ENCODE measurements at regions not wholly inside any gene's neighbourhood (a gene's known extent, or its start where the extent isn't known, plus 50 kb on each side); places are given as distances from the start of the nearest gene placed in this dataset.

DNA sequence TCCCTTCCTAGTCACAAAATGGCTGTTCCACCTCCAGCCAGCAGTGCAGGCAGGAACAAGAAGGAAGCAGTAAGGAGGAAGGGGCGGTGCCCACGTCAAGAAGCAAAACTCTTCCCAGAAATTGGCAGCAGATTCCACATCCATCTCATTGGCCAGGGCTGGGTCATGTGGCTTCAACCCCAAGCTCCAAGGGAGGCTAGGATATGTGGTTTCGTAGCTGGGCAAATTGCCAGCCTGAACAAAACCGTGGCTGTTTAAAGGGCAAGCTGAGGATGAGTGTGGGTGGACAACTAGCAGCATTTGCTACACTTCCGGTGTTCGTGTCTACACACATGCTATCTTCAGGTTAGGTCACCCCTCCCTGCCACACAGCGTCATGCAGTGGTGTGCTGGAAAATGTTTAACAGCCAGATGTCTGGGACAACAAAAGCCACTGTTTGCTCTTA is 92.1 kb upstream of the MAP1B start:
- intact Hi-C loops (cut with DNase I, micrococcal nuclease): no loop called here
- POLR2A ChIA-PET: no interaction called here
- H3K4me3 Mint-ChIP-seq: no peak overlapping the region

DNA sequence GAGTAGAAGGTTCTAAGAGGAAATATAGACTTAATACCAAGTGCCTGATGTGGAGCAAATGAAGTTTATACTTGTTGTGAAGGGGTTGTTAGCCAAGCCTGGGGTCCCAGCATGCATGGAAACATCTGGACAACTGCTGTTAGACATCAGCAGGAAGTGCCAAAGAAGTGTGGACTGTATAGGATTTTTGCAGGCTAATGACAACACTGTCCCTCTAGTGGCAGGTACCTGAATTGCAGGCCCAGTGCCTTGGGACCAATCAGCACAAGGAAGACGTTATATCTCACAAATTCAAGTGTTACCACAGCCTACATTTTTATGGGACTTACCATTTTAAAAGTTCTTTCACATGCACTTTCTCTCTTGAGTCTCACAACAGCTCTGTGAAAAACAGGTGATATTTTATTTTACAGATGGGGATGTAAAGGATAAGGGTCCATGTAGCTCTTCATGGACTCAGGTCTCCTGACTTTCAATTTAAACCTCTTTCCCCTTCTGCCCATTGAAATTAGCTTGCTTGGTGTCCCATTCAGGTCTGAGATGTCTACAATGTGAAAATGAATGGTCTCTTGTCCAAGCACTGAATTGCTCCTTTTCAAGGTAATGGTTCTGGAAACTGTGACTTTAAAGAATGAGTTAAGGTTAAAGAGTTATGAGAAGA is 89.0 kb upstream of the MAP1B start:
- no peaks in the 10 kb centered on the region for H3K9me3 Mint-ChIP-seq (ENCODE audit: low read depth)
- peaks cover 30% of the 10 kb centered on the region for H3K27me3 Mint-ChIP-seq
- peaks cover 5% of the 10 kb centered on the region for H3K4me1 Mint-ChIP-seq
- ChIA-PET CTCF (interaction anchor here (0.6 to 3.3 kb wide), 13 partner anchors 9 to 321 kb away, joined by 3 to 10 read pairs (median 3); no protein-coding TSS in a partner anchor), POLR2A (no interaction called here)
- no peak overlapping the region for H3K4me3 Mint-ChIP-seq
- H3K36me3 Mint-ChIP-seq (ENCODE audit: low read depth): no peaks in the 10 kb centered on the region
- DNase-seq: peak; percentile 81
- intact Hi-C loops (cut with DNase I, micrococcal nuclease): loop anchor here (1.0 kb wide), 1 partner anchor 235 kb away; no protein-coding TSS in a partner anchor
- ATAC-seq: peak; percentile 55
- H3K27ac Mint-ChIP-seq: no peak overlapping the region

More for the DNA sequence above, 92.1 kb upstream of the MAP1B start:
- CTCF ChIA-PET: interaction anchor here (1.2 kb wide), 1 partner anchor 12 kb away, joined by 5 read pairs; no protein-coding TSS in a partner anchor
- Mint-ChIP-seq H3K9me3 (ENCODE audit: low read depth) (no peaks in the 10 kb centered on the region), H3K4me1 (peaks cover 5% of the 10 kb centered on the region), H3K27me3 (peaks cover 27% of the 10 kb centered on the region), H3K36me3 (ENCODE audit: low read depth) (no peaks in the 10 kb centered on the region), H3K27ac (no peak overlapping the region)
- DNase-seq (peak; percentile 40), ATAC-seq (peak; percentile 55)

DNA sequence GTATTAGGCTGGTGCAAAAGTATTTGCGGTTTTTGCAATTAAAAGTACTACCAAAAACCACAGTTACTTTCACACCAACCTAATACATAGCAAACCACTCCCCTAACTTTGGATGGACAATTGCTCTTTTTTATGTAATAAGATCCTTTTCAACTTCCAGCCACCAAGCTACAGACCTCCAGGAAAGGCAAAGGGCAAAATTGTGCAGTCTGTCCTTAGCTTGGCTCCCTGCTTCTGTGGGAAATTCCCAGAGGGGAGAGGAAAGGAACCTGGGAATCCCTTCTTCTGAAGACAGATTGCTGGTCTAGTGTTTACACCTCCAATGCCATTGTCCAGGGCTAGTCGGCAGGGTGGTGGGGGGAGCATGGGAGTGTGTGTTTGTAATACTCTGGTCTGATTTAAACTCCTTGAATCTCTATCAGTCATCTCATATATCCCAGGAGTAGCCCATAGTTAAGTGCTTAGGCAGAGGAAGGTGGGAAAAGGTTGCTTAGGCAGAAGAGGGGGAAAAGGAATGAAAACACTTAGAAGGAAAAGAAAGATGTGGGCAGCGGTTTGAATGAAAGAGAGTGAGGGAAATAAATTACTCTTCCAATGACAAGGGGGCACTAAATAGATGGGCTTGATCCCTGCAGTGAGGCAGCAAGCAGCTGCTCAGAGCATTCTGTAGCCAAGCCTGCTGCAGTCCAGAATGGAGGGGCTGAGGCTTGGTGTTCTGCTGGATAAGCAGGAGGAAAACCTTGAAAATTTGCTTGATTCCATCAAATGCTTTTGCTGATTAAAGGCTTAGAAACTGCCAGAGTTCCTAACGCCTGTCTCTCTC is 86.9 kb upstream of the MAP1B start:
- intact Hi-C loops (cut with DNase I, micrococcal nuclease): no loop called here
- Mint-ChIP-seq H3K9me3 (ENCODE audit: low read depth) (peaks cover 2% of the 10 kb centered on the region), H3K27ac (no peak overlapping the region), H3K4me3 (no peak overlapping the region), H3K36me3 (ENCODE audit: low read depth) (no peaks in the 10 kb centered on the region), H3K27me3 (peaks cover 27% of the 10 kb centered on the region), H3K4me1 (peaks cover under 1% of the 10 kb centered on the region)
- ATAC-seq (no peak), DNase-seq (no peak)
- ChIA-PET CTCF (interaction anchor here (1.1 to 3.3 kb wide), 2 partner anchors 146 to 237 kb away, joined by 4 to 10 read pairs; no protein-coding TSS in a partner anchor), POLR2A (no interaction called here)

DNA sequence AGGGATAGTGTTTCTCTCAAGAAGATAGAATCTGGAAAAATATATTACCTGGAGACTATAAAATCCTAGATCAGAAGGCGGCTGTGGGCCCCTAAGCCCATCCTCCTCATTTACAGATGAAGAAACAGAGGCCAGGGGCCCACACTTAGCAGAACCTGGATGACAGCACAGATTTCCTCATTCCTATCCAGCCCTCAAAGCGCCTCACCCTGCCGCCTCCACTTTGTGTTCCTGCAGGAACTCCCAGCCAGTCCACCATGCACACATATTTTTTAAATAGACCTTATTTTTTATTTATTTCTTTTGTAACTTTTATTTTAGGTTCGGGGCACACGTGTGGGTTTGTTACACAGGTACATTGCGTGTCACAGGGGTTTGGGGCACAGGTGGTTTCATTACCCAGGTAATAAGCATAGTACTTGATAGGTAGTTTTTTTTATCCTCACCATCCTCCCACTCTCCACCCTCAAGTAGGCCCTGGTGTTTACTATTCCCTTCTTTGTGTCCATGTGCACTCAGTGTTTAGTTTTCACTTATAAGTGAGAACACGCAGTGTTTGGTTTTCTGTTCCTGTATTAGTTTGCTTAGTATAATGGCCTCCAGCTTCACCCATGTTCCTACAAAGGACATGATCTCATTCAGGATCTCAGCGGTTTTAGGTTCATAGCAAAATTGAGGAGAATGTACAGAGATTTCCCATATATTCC is 85.5 kb upstream of the MAP1B start:
- H3K4me3 Mint-ChIP-seq: no peak overlapping the region
- DNase-seq: no peak
- POLR2A ChIA-PET: no interaction called here
- H3K4me1 Mint-ChIP-seq: no peaks in the 10 kb centered on the region
- peaks cover 2% of the 10 kb centered on the region for H3K9me3 Mint-ChIP-seq (ENCODE audit: low read depth)
- CTCF ChIA-PET: interaction anchor here (0.7 kb wide), 1 partner anchor 345 kb away, joined by 3 read pairs; no protein-coding TSS in a partner anchor
- peaks cover 26% of the 10 kb centered on the region for H3K27me3 Mint-ChIP-seq
- no peaks in the 10 kb centered on the region for H3K36me3 Mint-ChIP-seq (ENCODE audit: low read depth)
- ATAC-seq: no peak
- intact Hi-C loops (cut with DNase I, micrococcal nuclease): no loop called here
- no peak overlapping the region for H3K27ac Mint-ChIP-seq

DNA sequence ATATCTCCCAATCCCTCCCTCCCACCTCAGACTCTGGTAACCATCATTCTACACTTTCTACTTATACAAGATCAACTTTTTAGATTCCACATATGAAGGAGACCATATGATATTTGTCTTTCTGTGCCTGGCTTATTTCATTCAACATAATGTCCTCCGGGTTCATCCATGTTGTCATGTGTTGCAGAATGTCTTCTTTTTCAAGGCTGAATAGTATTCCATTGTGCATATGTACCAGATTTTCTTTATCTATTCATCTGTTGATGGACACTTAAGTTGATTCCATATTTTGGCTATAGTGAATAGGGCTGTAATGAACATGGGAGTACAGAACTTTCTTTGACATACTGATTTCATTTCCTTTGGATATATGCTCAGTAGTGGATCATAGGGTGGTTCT is 78.9 kb upstream of the MAP1B start:
- peaks cover 3% of the 10 kb centered on the region for H3K9me3 Mint-ChIP-seq (ENCODE audit: low read depth)
- ChIA-PET POLR2A (no interaction called here), CTCF (interaction anchor here (0.7 to 1.7 kb wide), 3 partner anchors 10 to 36 kb away, joined by 3 to 5 read pairs (median 3); no protein-coding TSS in a partner anchor)
- no peak overlapping the region for H3K4me3 Mint-ChIP-seq
- intact Hi-C loops (cut with DNase I, micrococcal nuclease): no loop called here
- DNase-seq (no peak), ATAC-seq (no peak)
- no peaks in the 10 kb centered on the region for H3K36me3 Mint-ChIP-seq (ENCODE audit: low read depth)
- H3K4me1 Mint-ChIP-seq: no peaks in the 10 kb centered on the region
- peaks cover 21% of the 10 kb centered on the region for H3K27me3 Mint-ChIP-seq
- no peak overlapping the region for H3K27ac Mint-ChIP-seq

DNA sequence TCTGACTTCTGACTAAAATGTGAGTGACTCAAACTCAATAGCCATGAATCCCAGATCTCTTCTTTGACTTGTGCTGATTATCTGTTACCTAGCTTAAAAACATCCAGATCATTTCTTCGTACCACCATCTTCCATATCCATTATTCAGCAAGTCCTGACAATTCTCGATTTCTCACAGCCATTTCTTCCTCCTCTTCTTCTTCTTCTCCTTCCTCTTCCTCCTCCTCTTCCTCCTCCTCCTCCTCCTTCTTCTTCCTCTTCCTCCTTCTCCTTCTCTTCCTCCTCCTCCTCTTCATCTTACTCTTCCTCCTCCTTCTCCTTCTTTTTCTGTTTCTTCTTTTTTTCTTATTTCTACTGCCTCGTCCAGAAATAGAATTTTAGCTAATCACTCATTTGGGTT is 77.0 kb upstream of the MAP1B start:
- Mint-ChIP-seq H3K4me1 (no peaks in the 10 kb centered on the region), H3K36me3 (ENCODE audit: low read depth) (no peaks in the 10 kb centered on the region), H3K27me3 (peaks cover 21% of the 10 kb centered on the region), H3K27ac (no peak overlapping the region), H3K9me3 (ENCODE audit: low read depth) (peaks cover 1% of the 10 kb centered on the region), H3K4me3 (no peak overlapping the region)
- POLR2A ChIA-PET: no interaction called here
- intact Hi-C loops (cut with DNase I, micrococcal nuclease): no loop called here
- DNase-seq: no peak
- no peak for ATAC-seq
- CTCF ChIA-PET: interaction anchor here (0.7 to 1.2 kb wide), 2 partner anchors 12 to 48 kb away, joined by 4 to 6 read pairs; no protein-coding TSS in a partner anchor

DNA sequence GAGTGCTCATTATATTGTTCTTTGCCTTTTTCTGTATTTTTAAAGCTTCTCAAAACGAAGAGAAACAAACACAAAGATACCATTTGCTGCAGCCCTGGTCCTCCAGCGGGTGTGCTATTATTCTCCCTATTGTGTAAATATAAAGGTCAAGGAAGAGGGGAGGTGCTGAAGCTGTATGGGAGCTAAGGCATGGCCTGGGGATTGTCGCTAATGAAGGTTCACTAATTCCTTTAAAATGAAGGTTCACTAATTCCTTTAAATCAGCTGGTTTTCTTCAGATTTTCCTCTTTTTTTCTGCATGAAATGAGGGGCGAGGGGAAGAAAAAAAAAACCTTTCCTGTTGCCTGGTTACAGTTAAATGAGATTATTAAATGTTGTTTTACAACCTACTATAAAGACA is 74.5 kb upstream of the MAP1B start:
- intact Hi-C loops (cut with DNase I, micrococcal nuclease): no loop called here
- H3K4me3 Mint-ChIP-seq: no peak overlapping the region
- H3K36me3 Mint-ChIP-seq (ENCODE audit: low read depth): no peaks in the 10 kb centered on the region
- H3K27ac Mint-ChIP-seq: no peak overlapping the region
- DNase-seq: no peak
- H3K4me1 Mint-ChIP-seq: no peaks in the 10 kb centered on the region
- H3K9me3 Mint-ChIP-seq (ENCODE audit: low read depth): peaks cover 1% of the 10 kb centered on the region
- POLR2A ChIA-PET: interaction anchor here (0.7 kb wide), 1 partner anchor 457 kb away, joined by 6 read pairs; no protein-coding TSS in a partner anchor
- ATAC-seq: no peak
- H3K27me3 Mint-ChIP-seq: peaks cover 23% of the 10 kb centered on the region
- CTCF ChIA-PET: interaction anchor here (1.7 kb wide), 1 partner anchor 14 kb away, joined by 7 read pairs; no protein-coding TSS in a partner anchor

DNA sequence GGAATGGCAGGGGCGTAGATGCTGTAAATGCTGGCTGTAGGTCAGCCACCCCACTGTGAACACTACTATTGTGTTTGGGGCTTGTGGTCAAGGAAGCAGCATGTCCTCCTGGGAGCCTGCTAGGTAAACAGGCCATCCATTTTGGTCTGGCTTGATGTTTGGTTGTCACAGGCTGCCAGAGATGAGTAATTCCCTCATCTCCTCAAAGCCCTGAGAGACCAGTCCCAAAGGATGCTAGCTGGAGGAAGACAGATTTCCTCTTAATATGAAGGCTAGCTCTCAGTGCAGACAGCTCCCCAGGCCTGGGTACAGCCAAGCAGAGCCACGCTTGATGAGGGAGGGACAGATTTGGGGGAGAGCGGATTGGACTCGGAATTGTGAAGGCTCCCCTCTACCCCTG is 72.5 kb upstream of the MAP1B start:
- intact Hi-C loops (cut with DNase I, micrococcal nuclease): no loop called here

DNA sequence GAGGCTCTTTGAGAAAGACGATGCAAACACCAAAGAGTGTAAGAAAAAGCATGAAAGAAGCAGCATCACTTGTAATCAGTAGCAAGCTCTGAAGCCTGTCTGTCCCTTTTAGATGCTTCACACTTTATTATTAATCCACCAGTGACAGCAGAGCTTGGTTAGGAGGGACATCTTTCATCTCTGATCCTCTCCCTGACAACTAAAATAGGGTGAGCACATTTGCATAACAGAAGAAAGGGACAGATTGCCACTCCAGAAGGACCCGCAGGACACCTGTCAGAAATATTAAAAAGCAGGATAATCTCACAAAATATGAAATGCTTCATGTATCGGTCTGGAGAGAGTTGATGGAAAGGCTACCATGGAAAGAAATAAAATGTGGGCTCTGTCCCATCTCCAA is 71.4 kb upstream of the MAP1B start:
- H3K9me3 Mint-ChIP-seq (ENCODE audit: low read depth): no peaks in the 10 kb centered on the region
- POLR2A ChIA-PET: no interaction called here
- peaks cover 20% of the 10 kb centered on the region for H3K27me3 Mint-ChIP-seq
- H3K27ac Mint-ChIP-seq: no peak overlapping the region
- no peaks in the 10 kb centered on the region for H3K4me1 Mint-ChIP-seq
- DNase-seq (no peak), ATAC-seq (no peak)
- intact Hi-C loops (cut with DNase I, micrococcal nuclease): no loop called here
- CTCF ChIA-PET: interaction anchor here (0.6 kb wide), 1 partner anchor 17 kb away, joined by 3 read pairs; no protein-coding TSS in a partner anchor
- H3K36me3 Mint-ChIP-seq (ENCODE audit: low read depth): no peaks in the 10 kb centered on the region
- H3K4me3 Mint-ChIP-seq: no peak overlapping the region

More for the DNA sequence above, 72.5 kb upstream of the MAP1B start:
- Mint-ChIP-seq H3K27me3 (peaks cover 27% of the 10 kb centered on the region), H3K36me3 (ENCODE audit: low read depth) (no peaks in the 10 kb centered on the region), H3K9me3 (ENCODE audit: low read depth) (no peaks in the 10 kb centered on the region), H3K27ac (no peak overlapping the region), H3K4me3 (no peak overlapping the region), H3K4me1 (no peaks in the 10 kb centered on the region)
- DNase-seq (no peak), ATAC-seq (no peak)
- ChIA-PET POLR2A (no interaction called here), CTCF (interaction anchor here (0.6 to 1.8 kb wide), 3 partner anchors 16 to 61 kb away, joined by 3 to 4 read pairs (median 3); no protein-coding TSS in a partner anchor)

DNA sequence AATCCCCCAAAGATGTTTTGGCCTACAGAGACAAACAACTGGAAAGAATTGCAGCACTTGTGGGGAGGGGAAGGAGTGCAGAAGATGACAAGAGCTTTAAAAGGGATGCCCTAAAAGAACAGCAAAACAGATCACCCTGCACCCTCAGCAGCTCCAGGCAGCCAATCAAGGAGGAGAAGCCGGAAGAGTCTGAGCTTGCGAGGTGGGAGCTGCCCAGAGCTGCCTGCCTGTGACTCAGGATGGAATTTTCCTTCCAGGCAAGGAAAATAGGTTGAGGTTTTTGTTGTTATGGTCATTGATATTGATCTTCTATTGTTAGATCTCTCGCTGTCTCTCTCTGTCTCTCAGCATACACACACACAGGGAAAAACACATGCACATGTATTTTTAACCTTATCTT is 70.3 kb upstream of the MAP1B start:
- Mint-ChIP-seq H3K27me3 (peaks cover 17% of the 10 kb centered on the region), H3K4me3 (no peak overlapping the region), H3K4me1 (no peaks in the 10 kb centered on the region), H3K36me3 (ENCODE audit: low read depth) (no peaks in the 10 kb centered on the region), H3K9me3 (ENCODE audit: low read depth) (no peaks in the 10 kb centered on the region), H3K27ac (no peak overlapping the region)
- DNase-seq: no peak
- POLR2A ChIA-PET: no interaction called here
- CTCF ChIA-PET: no interaction called here
- no peak for ATAC-seq
- intact Hi-C loops (cut with DNase I, micrococcal nuclease): no loop called here

DNA sequence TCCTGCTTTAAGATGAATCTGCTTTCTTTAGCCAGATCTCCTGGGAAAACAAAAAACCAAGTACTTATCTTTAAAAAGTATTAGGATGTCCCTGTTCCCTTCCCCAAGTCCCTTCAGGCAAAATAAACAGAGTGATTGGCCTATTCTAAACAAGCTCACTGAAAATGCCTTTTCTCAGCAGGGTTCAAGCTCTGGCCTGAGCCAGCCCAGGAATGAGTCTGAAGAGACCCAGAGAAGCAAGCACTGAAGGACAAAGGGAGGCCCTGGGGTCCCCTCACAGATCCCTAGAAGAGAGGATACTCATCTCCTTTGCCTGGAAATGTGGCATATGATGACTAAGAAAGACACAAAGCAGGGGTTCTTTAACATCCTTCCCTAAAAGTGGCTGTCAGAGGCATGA is 66.8 kb upstream of the MAP1B start:
- intact Hi-C loops (cut with DNase I, micrococcal nuclease): no loop called here
- POLR2A ChIA-PET: no interaction called here
- H3K9me3 Mint-ChIP-seq (ENCODE audit: low read depth): no peaks in the 10 kb centered on the region
- DNase-seq (no peak), ATAC-seq (no peak)
- H3K27ac Mint-ChIP-seq: no peak overlapping the region
- CTCF ChIA-PET: interaction anchor here (0.6 kb wide), 1 partner anchor 24 kb away, joined by 3 read pairs; no protein-coding TSS in a partner anchor
- H3K4me3 Mint-ChIP-seq: no peak overlapping the region
- no peaks in the 10 kb centered on the region for H3K36me3 Mint-ChIP-seq (ENCODE audit: low read depth)
- no peaks in the 10 kb centered on the region for H3K4me1 Mint-ChIP-seq
- H3K27me3 Mint-ChIP-seq: peaks cover 26% of the 10 kb centered on the region
